Gastrocnemius medialis (tissue), 4 donors: ENCODE measurements at regions not wholly inside any gene's neighbourhood (a gene's known extent, or its start where the extent isn't known, plus 50 kb on each side); places are given as distances from the start of the nearest gene placed in this dataset.

Experiments used
- ATAC-seq, 2 donors: fragments of 150-250 bp; one replicate each; pipeline ENCODE4 v1.9.1; 2016
- DNase-seq, 2 donors: peaks; one replicate each; pipeline ENCODE4 v3.0.0-alpha.2; 2019
- H3K27ac ChIP-seq, 4 donors: fragments of 200-600 bp; sonication (generic); 1 replicate in 1 of 4; 2 replicates in 3 of 4; pipeline ENCODE4 v1.5.1; 2016 to 2018; ENCODE audit warnings: mild to moderate bottlenecking in 2 of 4, moderate library complexity in 1 of 4
- H3K27me3 ChIP-seq, 3 donors: fragments of 200-600 bp; sonication (generic) in 2 of 3; 1 replicate in 1 of 3; 2 replicates in 2 of 3; pipeline versions ENCODE4 v1.5.1 to v1.6.0; 2016 to 2019; ENCODE audit warnings: mild to moderate bottlenecking in 1 of 3, moderate library complexity in 1 of 3
- H3K36me3 ChIP-seq, 2 donors: fragments of 200-600 bp; sonication (generic) in 1 of 2; one replicate each; pipeline ENCODE4 v1.5.1; 2017 to 2018
- H3K4me1 ChIP-seq, 2 donors: fragments of 200-600 bp; sonication (generic) in 1 of 2; one replicate each; pipeline ENCODE4 v1.5.1; 2016 to 2017; ENCODE audit warnings: mild to moderate bottlenecking in 2 of 2
- H3K4me3 ChIP-seq, 4 donors: fragments of 200-600 bp; sonication (generic) in 3 of 4; 1 replicate in 1 of 4; 2 replicates in 3 of 4; pipeline ENCODE4 v1.5.1; 2016 to 2019; ENCODE audit warnings: mild to moderate bottlenecking in 2 of 4
- H3K9me3 ChIP-seq, 3 donors: fragments of 200-600 bp; sonication (generic) in 2 of 3; 1 replicate in 1 of 3; 2 replicates in 2 of 3; pipeline ENCODE4 v1.5.1; 2016 to 2019
- POLR2A ChIP-seq, 2 donors: fragments of 450-650 bp; IDR thresholded peaks; one replicate each; pipeline ENCODE4 v1.6.1; 2017; ENCODE audit warnings: antibody characterized with exemption in 2 of 2, mild to moderate bottlenecking in 2 of 2, moderate library complexity in 2 of 2
- in situ Hi-C, 4 donors: fragments of 200-750 bp; cut with MboI; loops; one replicate each; pipeline versions ENCODE4 v1.15.0 to v1.8.0; 2017; ENCODE audit warnings: low sequenced_read_pairs in 4 of 4
- intact Hi-C: fragments of 100-400 bp; cut with DNase I; formaldehyde crosslinking; loops from one replicate; pipeline ENCODE4 v1.15.1; 2023; ENCODE audit warnings: low total_unique reads
- TF ChIP-seq, protein P1 (sequence below), 5 experiments: fragments of 450-650 bp in 3 of 5; fragments of 200-600 bp in 2 of 5; sonication (generic) in 2 of 5; IDR thresholded peaks in 4 of 5; conservative IDR thresholded peaks in 1 of 5; 1 replicate in 4 of 5; 2 replicates in 1 of 5; pipeline ENCODE4 v1.5.1; 2016 to 2019; ENCODE audit warnings: antibody characterized with exemption in 5 of 5, mild to moderate bottlenecking in 3 of 5, moderate library complexity in 3 of 5

DNA sequence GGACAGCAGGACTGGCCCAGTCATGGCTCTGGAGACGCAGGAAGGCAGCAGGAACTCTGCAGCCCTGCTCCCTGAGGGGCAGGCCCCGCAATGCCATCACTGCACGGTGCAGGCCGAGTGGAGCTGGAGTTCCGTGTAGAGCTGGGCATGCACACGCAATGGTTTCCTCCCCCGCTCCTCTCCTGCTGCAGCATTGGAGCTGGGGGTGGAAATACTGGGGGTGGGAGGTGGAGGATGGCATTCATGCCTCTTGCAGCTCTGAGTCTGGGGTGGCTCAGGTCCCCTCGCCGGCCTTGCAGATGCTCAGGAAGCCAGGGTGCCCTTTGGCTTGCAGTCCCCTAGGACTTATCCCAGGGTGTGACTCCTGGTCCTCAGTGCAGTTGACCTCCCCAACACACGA is 78.3 kb upstream of the ASB18 start:
- Histone ChIP-seq H3K27me3 (no peaks in the 10 kb centered on the region), H3K36me3 (no peaks in the 10 kb centered on the region), H3K9me3 (no peaks in the 10 kb centered on the region), H3K27ac (no peak overlapping the region), H3K4me3 (no peak overlapping the region), H3K4me1 (no peaks in the 10 kb centered on the region)
- ATAC-seq (no peak), DNase-seq (no peak)
- in situ Hi-C loops: loop anchor here in 2 of 4 donors (10.0 kb wide), 1 partner anchor 732 kb away; no protein-coding TSS in a partner anchor
- intact Hi-C loops: no loop called here
- no peak for TF ChIP-seq POLR2A (IDR thresholded peaks at IDR 0.05)
- TF ChIP-seq, protein P1, sequence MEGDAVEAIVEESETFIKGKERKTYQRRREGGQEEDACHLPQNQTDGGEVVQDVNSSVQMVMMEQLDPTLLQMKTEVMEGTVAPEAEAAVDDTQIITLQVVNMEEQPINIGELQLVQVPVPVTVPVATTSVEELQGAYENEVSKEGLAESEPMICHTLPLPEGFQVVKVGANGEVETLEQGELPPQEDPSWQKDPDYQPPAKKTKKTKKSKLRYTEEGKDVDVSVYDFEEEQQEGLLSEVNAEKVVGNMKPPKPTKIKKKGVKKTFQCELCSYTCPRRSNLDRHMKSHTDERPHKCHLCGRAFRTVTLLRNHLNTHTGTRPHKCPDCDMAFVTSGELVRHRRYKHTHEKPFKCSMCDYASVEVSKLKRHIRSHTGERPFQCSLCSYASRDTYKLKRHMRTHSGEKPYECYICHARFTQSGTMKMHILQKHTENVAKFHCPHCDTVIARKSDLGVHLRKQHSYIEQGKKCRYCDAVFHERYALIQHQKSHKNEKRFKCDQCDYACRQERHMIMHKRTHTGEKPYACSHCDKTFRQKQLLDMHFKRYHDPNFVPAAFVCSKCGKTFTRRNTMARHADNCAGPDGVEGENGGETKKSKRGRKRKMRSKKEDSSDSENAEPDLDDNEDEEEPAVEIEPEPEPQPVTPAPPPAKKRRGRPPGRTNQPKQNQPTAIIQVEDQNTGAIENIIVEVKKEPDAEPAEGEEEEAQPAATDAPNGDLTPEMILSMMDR (IDR thresholded peaks at IDR 0.05 in 4 of 5, conservative IDR thresholded peaks at IDR 0.05 in 1 of 5): no peak

GRCh38 chr2:236342951-236343350 is 78.7 kb upstream of the ASB18 start:
- no peak overlapping the region for H3K4me3 ChIP-seq
- H3K4me1 ChIP-seq: no peaks in the 10 kb centered on the region
- no peak for TF ChIP-seq POLR2A (IDR thresholded peaks at IDR 0.05)
- TF ChIP-seq, protein P1 (IDR thresholded peaks at IDR 0.05 in 4 of 5, conservative IDR thresholded peaks at IDR 0.05 in 1 of 5): no peak
- H3K36me3 ChIP-seq: no peaks in the 10 kb centered on the region
- in situ Hi-C loops (loop anchor here in 2 of 4 donors (10.0 kb wide), 1 partner anchor 732 kb away; no protein-coding TSS in a partner anchor), intact Hi-C loops (no loop called here)
- no peaks in the 10 kb centered on the region for H3K9me3 ChIP-seq
- no peak for DNase-seq
- H3K27me3 ChIP-seq: no peaks in the 10 kb centered on the region
- no peak for ATAC-seq
- no peak overlapping the region for H3K27ac ChIP-seq

DNA sequence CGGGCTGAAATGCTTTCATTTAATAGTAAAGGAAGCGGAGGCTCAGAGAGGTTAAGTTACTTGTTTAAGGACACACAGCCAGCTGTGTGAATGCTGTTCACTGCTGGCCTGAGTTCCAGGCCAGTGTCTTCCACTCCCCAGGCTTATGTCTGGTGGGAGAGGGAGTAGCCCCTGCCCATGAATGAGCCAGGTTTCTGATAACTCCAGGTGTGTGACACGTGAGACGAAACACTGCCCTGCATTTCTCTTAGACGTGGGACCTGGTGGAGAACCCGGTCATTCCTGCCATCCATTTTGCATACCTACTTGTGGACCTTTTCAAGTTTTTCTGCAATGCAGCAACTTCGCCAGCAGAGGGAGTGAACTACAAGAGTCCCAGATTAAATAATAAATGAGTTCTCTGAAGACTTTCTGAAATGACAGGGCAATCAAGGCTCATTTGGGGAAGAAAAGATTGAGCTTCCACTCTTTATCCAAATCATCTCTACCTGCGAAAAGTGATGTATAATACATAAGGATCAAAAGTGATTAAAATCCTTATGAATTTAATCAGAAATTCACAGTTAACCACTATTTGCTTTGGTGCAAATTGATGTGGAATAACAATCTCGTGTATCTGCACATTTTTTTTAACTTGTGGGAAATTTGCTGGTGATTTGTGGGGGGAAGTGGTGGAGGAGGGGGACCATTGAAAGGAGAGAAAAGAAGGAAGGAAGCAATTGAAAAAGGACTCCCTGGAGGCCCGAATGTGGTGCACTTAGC is 79.4 kb upstream of the ASB18 start:
- intact Hi-C loops: no loop called here
- no peak for ATAC-seq

GRCh38 chr2:236344446-236344845 is 80.2 kb upstream of the ASB18 start:
- Histone ChIP-seq H3K27ac (no peak overlapping the region), H3K4me3 (no peak overlapping the region), H3K4me1 (no peaks in the 10 kb centered on the region), H3K27me3 (no peaks in the 10 kb centered on the region), H3K9me3 (no peaks in the 10 kb centered on the region), H3K36me3 (no peaks in the 10 kb centered on the region)
- ATAC-seq (no peak), DNase-seq (no peak)
- in situ Hi-C loops: loop anchor here in 2 of 4 donors (10.0 kb wide), 1 partner anchor 730 kb away; no protein-coding TSS in a partner anchor
- intact Hi-C loops: no loop called here
- TF ChIP-seq POLR2A (IDR thresholded peaks at IDR 0.05): no peak
- TF ChIP-seq, protein P1 (IDR thresholded peaks at IDR 0.05 in 4 of 5, conservative IDR thresholded peaks at IDR 0.05 in 1 of 5): no peak

More for the DNA sequence above, 79.4 kb upstream of the ASB18 start:
- Histone ChIP-seq H3K4me1 (no peaks in the 10 kb centered on the region), H3K27me3 (no peaks in the 10 kb centered on the region), H3K4me3 (no peak overlapping the region), H3K36me3 (no peaks in the 10 kb centered on the region), H3K9me3 (no peaks in the 10 kb centered on the region), H3K27ac (no peak overlapping the region)
- in situ Hi-C loops: loop anchor here in 2 of 4 donors (10.0 kb wide), 1 partner anchor 731 kb away; no protein-coding TSS in a partner anchor
- no peak for TF ChIP-seq POLR2A (IDR thresholded peaks at IDR 0.05)
- TF ChIP-seq, protein P1 (IDR thresholded peaks at IDR 0.05 in 4 of 5, conservative IDR thresholded peaks at IDR 0.05 in 1 of 5): peak; percentile 47 to 78 (median 60)
- peak in 1 of 2 donors; percentile 47 for DNase-seq
